GM18909 (cell line): ENCODE measurements at regions not wholly inside any gene's neighbourhood (a gene's known extent, or its start where the extent isn't known, plus 50 kb on each side); places are given as distances from the start of the nearest gene placed in this dataset.

Experiments used
- ATAC-seq: cut with Tn5 transposase; IDR thresholded peaks from one replicate; pipeline ENCODE4 v1.9.1; 2021; ENCODE audit warnings: mild to moderate bottlenecking; ENCODE audit not compliant: unreplicated experiment, poor library complexity

- no peak for ATAC-seq
Measured at GRCh38 chr5:165579911-165580310, 2074.5 kb downstream of the MAT2B start.

- no peak for ATAC-seq
Measured at GRCh38 chr5:165594693-165595092, 2089.3 kb downstream of the MAT2B start.

GRCh38 chr5:165602529-165602928, 2097.1 kb downstream of the MAT2B start:
- no peak for ATAC-seq

- ATAC-seq: no peak
Measured at GRCh38 chr5:165607026-165607425, 2101.6 kb downstream of the MAT2B start.

- no peak for ATAC-seq
Measured at GRCh38 chr5:165609871-165610270, 2104.5 kb downstream of the MAT2B start.

GRCh38 chr5:165616490-165617405, 2111.3 kb downstream of the MAT2B start:
- ATAC-seq: no peak

GRCh38 chr5:165617491-165617890, 2112.1 kb downstream of the MAT2B start:
- no peak for ATAC-seq

GRCh38 chr5:165620394-165620793, 2115.0 kb downstream of the MAT2B start:
- no peak for ATAC-seq

GRCh38 chr5:165622864-165623536, 2117.6 kb downstream of the MAT2B start:
- no peak for ATAC-seq

- ATAC-seq: no peak
Measured at GRCh38 chr5:165624166-165624946, 2118.9 kb downstream of the MAT2B start.

GRCh38 chr5:165626161-165626560, 2120.7 kb downstream of the MAT2B start:
- no peak for ATAC-seq

- ATAC-seq: no peak
Measured at GRCh38 chr5:165627548-165628170, 2122.2 kb downstream of the MAT2B start.

GRCh38 chr5:165630261-165630778, 2124.9 kb downstream of the MAT2B start:
- ATAC-seq: peak; percentile 77

- ATAC-seq: no peak
Measured at GRCh38 chr5:165631235-165631634, 2125.8 kb downstream of the MAT2B start.

GRCh38 chr5:165642366-165642765, 2136.9 kb downstream of the MAT2B start:
- no peak for ATAC-seq

- no peak for ATAC-seq
Measured at GRCh38 chr5:165665735-165666400, 2160.4 kb downstream of the MAT2B start.

GRCh38 chr5:165673499-165673898, 2168.1 kb downstream of the MAT2B start:
- ATAC-seq: no peak

GRCh38 chr5:165695796-165696195, 2190.4 kb downstream of the MAT2B start:
- no peak for ATAC-seq

GRCh38 chr5:165705960-165706359, 2200.5 kb downstream of the MAT2B start:
- ATAC-seq: no peak

GRCh38 chr5:165712011-165712410, 2206.6 kb downstream of the MAT2B start:
- no peak for ATAC-seq
